MM.1S (cell line): ENCODE measurements at regions not wholly inside any gene's neighbourhood (a gene's known extent, or its start where the extent isn't known, plus 50 kb on each side); places are given as distances from the start of the nearest gene placed in this dataset.

Experiments used
- CTCF ChIP-seq: fragments of 300-600 bp; sonication (generic); IDR thresholded peaks from 2 replicates; pipeline ENCODE4 v1.5.1; 2016; ENCODE audit warnings: antibody characterized with exemption, low read length, mixed read lengths
- EZH2 ChIP-seq: fragments of 300-600 bp; sonication (generic); optimal IDR thresholded peaks from 2 replicates; pipeline ENCODE3; 2017; ENCODE audit warnings: low read depth, mild to moderate bottlenecking, antibody characterized with exemption, low read length, mixed read lengths
- EZH2phosphoT487 ChIP-seq: fragments of 300-600 bp; sonication (generic); IDR thresholded peaks from 2 replicates; pipeline ENCODE4 v1.6.1; 2018; ENCODE audit warnings: antibody characterized with exemption, low read length

- TF ChIP-seq CTCF: peak; percentile 17; the same call in 1 of the 2 replicates
- TF ChIP-seq EZH2phosphoT487: no peak
- no peak for TF ChIP-seq EZH2
Measured at GRCh38 chr19:23527797-23528196, 132.5 kb upstream of the ZNF91 start.
